Skin epidermis (tissue), 12 donors: ENCODE measurements at regions not wholly inside any gene's neighbourhood (a gene's known extent, or its start where the extent isn't known, plus 50 kb on each side); places are given as distances from the start of the nearest gene placed in this dataset.

Source experiments
- H3K27ac ChIP-seq, 21 experiments: fragments of 200-600 bp; sonication (generic) in 11 of 21; one replicate each; pipeline ENCODE4 v1.5.0; 2020; ENCODE audit warnings: mild to moderate bottlenecking in 3 of 21, inconsistent platforms in 2 of 21, moderate library complexity in 2 of 21
- H3K4me3 ChIP-seq, 7 experiments: fragments of 200-600 bp; sonication (generic) in 2 of 7; one replicate each; pipeline ENCODE4 v1.5.0; 2020; ENCODE audit warnings: inconsistent platforms in 2 of 7, mild to moderate bottlenecking in 2 of 7, moderate library complexity in 1 of 7

DNA sequence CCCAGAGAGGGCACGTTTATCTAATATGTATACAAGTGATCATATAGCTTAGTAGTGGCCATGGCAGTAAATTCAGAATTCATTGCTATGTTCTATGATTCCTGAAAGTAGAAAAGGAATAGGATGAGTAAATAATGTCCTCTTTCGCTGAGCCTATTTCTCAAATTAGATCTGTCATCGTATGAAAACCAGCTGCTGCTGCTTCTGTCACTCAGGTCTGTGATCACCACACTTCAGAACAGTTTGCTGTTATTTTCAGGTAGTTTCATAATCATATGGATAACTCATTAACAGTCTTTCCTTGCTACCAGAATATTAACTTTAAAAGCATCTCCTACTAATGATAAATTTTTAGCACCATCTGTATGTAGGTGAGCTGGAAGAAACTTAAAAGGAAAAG lies 289.1 kb upstream of the AZI2 start:
- Histone ChIP-seq H3K4me3 (no peak overlapping the region), H3K27ac (no peak overlapping the region)

- H3K4me3 ChIP-seq, result no peak overlapping the region
Measured at GRCh38 chr3:28645149-28645548, 296.5 kb upstream of the AZI2 start.

DNA sequence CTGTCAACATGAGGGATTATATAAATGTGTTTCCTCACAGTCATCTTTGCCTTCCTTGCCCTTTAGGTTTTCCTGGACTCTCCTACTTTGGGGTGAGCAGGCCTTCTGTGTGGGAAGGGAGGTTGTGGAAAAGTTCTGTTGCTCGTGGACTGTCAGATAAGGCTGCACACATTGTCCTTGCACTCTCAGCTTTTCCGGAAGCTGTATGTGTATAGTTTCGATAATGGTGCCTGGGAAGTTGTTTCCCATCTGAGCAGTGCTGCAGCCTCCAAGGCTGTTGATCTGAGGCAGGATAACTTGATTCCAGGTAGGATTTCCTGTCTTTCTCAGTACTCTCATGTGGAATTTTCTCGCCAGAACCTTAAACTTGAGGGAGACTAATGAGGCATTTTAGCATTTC lies 297.8 kb upstream of the AZI2 start:
- Histone ChIP-seq H3K4me3 (no peak overlapping the region), H3K27ac (no peak overlapping the region)

More at GRCh38 chr3:28645149-28645548, 296.5 kb upstream of the AZI2 start:
- H3K27ac ChIP-seq, result no peak overlapping the region

- Histone ChIP-seq H3K4me3 (no peak overlapping the region), H3K27ac (no peak overlapping the region)
Measured at GRCh38 chr3:28649266-28649665, 300.6 kb upstream of the AZI2 start.

- no peak overlapping the region for H3K27ac ChIP-seq
Measured at GRCh38 chr3:28651159-28651558, 302.5 kb upstream of the AZI2 start.

DNA sequence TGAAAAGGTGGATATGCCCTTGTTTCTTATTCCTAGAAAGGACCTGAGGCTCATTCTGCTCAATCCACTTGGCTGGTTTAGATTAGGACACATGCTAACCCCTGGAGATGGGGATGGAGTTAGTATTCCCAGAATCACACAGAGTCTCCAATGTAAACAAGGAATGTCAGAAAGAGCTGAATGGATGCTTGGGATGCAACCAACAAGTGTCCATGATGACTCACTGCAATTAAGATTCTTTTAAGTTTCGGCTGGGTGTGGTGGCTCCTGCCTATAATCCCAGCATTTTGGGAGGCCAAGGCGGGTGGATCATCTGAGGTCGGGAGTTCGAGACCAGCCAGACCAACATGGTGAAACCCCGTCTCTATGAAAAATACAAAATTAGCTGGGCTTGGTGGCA lies 315.5 kb upstream of the AZI2 start:
- no peak overlapping the region for H3K27ac ChIP-seq
- no peak overlapping the region for H3K4me3 ChIP-seq

More at GRCh38 chr3:28651159-28651558, 302.5 kb upstream of the AZI2 start:
- H3K4me3 ChIP-seq, result no peak overlapping the region

DNA sequence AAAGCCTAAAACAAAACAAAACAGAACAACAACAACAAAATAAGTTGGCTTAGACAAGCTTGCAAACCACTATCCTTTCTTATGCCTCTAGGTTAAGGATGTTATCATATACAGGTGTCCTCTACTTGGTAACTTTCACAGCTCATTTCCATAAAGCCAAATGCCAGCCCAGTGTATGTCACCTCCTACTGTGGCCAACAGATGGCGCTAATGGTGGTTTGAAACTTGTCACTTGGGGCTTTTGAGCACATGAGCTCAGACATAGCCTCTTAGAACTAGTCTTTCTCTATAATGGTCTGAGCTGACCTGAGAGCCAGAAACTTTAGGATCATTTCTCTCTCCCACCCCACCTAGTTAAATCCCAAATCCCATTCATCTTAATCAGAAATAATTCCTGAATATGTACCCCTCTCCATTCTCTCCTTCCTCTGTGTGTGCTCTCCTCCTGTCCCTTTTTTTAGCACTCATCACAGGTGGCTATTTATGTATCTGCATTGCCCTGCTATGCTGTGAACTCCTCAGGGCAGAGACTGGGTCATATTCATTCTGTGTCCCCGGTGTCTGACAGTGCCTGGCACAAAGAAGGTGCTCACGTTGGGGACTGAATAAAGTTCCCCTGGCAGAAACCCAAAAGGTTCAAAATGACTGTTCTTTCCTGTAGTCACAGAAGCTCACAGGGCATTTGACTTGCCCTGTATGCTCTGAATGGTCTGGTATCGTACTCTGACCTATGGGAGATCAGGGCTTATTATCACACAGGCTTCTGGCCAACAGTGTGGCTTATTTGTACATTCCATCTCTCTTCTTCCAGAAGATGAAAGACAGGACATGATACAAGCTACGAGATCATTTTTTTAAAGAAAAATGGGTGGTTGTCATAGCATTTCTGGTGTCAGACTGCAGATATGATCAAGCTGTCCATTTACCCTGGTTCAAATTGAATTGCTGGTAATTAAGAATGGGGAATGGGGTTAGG lies 319.3 kb upstream of the AZI2 start:
- Histone ChIP-seq H3K27ac (no peak overlapping the region), H3K4me3 (no peak overlapping the region)

DNA sequence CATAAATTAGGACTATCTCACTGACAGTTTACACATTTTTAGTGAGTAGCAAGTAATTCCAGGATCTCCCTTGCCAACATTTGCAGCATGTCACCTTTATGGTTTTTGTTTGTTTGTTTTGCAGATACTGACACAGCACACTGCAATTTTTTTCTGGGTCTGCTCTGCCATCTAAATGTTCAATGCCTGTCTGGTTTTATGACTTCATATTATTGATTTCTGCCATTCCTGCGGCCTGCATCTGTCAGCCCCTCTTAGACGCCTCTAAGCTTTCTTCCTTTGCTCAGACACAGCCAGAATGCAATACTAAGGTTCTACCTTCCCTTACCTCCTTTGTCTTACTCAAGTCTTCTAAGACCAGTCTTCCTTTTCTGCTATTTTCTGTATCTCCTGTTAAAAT lies 321.2 kb upstream of the AZI2 start:
- no peak overlapping the region for H3K4me3 ChIP-seq
- no peak overlapping the region for H3K27ac ChIP-seq

DNA sequence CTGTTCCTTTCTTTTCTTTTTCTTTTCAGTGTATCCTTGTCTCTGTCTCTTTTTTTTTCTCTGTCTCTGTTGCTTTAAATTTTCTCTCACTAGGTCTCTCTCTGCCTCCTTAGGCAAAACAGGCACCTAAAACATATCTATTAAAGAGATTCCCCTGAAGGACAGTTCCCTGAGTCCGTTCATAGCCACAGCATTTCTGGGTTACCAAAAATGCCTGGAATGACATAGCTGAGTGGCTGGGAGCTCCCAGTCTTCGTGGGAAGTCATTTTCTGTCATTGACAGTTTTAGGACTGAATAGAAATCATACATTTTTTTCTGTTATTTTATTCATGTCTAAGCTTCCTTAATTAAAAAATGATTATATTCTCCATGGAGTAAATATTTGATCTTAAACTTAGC lies 323.8 kb upstream of the AZI2 start:
- Histone ChIP-seq H3K4me3 (no peak overlapping the region), H3K27ac (no peak overlapping the region)

DNA sequence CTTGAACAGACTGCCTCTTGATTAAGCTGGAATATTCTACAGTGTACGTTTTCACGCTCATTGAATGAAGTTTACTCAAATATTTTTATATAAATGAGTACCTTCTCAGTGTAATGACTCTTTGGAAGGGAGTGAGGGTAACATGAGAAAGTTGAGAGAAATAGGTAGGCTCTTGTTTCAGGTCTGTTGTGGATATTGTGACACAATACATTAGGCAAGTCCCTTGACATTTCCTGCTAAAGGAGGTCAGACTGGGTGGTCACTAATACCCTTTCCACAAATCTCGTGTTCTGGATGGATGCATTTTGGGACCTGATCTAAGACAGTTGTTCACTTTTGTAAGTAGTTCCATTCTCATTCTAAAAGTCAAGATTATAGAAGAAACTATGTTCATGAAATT lies 324.8 kb upstream of the AZI2 start:
- H3K27ac ChIP-seq, result no peak overlapping the region
- H3K4me3 ChIP-seq, result no peak overlapping the region

DNA sequence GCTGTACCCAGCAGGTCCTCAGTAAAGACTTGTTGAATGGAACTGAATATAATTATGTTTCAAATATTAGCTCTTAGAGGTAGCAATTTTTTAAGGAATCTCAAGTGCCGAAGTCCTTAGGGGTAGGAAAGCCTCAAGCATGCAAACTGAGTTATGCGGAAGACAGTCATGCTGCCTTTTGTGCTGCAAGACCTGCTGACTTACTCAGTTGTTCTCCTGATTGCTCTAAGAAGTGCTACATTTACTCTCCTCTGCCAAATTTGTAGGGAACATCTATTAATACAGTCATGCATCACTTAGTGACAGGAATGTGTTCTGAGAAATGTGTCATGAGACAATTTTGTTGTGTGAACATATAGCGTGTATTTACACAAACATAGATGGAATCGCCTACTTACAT lies 325.6 kb upstream of the AZI2 start:
- Histone ChIP-seq H3K4me3 (no peak overlapping the region), H3K27ac (no peak overlapping the region)

DNA sequence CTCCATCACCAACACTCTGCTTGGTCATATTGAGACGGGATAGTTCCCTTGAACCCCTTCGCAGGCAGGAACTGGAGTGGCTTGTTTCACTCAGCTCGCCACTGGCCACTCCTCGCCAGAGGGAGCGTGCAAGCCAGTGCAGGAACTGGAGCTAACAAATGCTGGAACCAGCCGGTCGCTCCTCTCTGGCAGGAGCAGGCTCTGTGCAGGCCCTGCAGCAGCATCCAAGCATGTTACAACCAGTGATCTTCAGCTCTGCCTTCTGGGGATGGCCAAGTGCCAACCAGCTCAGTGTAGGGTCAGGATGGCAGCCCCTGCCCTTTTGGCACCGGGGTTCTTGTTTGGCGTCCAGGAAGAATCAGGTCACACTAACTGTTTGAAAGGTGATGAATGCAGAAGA lies 329.0 kb upstream of the AZI2 start:
- H3K4me3 ChIP-seq, result no peak overlapping the region
- H3K27ac ChIP-seq, result no peak overlapping the region

DNA sequence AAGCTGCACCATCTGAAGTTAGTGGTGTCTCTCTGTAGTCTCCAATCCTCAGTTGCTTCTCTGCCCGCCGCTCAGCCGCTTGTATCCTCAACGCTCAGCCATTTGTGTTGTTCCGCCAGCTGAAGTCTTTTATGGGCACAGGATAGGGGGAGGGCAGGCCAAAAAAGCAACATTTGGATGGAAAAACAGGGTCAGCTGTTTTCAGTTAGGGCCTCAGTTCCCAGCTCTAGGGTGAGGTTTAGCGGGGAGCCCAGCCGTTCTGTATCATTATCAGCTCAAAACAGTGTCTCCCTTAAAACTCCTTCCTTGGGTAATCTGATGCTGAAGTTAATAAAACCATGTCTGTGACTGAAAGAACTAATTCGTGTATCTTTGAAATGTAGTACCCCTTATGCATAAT lies 329.5 kb upstream of the AZI2 start:
- H3K27ac ChIP-seq, result no peak overlapping the region

DNA sequence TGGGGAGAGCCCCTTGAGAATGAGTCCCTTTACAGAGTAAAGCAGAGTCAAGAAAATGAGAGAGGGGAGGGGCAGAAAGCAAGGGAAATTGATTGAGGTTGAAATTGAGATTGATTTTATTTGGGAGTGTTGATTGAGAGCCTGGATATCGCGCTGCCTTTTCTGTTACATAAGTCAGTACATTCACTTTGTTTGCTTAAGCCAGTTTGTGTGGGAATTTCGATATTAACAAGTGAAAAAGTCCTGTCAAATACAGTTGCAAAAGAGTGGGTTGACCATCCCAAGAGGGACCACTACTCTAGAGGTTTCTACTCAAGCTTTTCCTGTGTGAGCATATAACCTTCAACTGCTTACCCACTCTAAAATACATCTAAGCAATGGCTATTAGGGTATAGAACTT lies 331.4 kb upstream of the AZI2 start:
- no peak overlapping the region for H3K4me3 ChIP-seq
- no peak overlapping the region for H3K27ac ChIP-seq

More for the DNA sequence above, 329.5 kb upstream of the AZI2 start:
- H3K4me3 ChIP-seq, result no peak overlapping the region

GRCh38 chr3:28682121-28682520 lies 333.5 kb upstream of the AZI2 start:
- H3K4me3 ChIP-seq, result no peak overlapping the region
- no peak overlapping the region for H3K27ac ChIP-seq

DNA sequence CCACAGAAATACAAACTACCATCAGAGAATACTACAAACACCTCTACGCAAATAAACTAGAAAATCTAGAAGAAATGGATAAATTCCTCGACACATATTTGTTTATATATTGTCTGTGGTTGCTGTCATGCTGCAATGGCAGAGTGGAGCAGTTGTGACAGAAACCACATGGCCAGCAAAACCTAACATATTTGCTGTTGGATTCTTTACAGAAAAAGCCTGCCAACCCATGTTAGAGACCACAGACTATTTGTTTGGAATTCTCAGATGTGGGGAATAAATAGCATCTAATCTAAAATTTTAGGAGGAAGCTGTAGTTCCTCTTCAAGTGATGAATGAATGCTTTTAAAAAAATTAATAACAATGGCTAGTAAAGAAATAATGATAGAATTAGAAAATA lies 341.6 kb upstream of the AZI2 start:
- H3K4me3 ChIP-seq, result no peak overlapping the region
- H3K27ac ChIP-seq, result no peak overlapping the region

GRCh38 chr3:28698706-28699105 lies 350.1 kb upstream of the AZI2 start:
- H3K4me3 ChIP-seq, result no peak overlapping the region

DNA sequence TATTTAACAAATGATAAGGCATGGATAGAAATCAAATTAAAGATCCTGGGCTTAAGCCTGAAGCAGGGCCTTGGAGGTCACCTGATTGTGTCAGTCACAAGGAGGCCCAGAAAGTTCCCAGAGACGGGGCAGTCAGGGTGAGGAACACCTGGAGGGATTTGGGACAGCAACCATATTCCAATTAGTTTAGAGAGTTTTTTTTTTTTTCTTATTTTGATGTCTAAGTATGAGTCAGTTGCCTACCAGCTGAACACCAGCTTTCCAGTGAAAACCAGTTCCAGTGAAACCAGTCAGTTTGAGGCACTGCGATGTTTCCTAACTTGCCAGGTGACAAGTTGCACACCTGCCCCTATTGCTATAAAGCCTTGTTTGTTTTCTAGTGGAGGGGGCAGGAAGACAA lies 350.7 kb upstream of the AZI2 start:
- Histone ChIP-seq H3K4me3 (no peak overlapping the region), H3K27ac (no peak overlapping the region)

More at GRCh38 chr3:28698706-28699105, 350.1 kb upstream of the AZI2 start:
- H3K27ac ChIP-seq, result no peak overlapping the region

DNA sequence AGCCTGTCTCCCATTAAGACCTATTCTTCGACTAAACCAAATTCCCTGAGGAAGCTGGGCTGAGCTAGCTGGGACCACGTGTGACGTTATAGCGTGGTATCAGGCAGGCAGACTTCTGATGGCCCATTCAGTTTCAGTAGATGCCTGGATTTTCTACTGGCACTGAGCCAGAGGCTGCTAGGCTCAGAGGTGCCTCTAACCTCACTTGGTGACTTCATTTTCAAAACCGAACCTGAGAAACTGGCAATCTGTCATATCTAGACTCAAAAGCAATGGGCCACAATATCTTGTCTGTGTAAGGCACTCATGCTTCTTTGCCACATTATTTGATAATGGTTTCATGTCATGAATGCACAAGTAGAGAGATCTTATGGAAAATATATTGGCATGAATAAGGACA lies 352.1 kb upstream of the AZI2 start:
- no peak overlapping the region for H3K4me3 ChIP-seq
- H3K27ac ChIP-seq, result no peak overlapping the region

GRCh38 chr3:28703843-28704242 lies 355.2 kb upstream of the AZI2 start:
- Histone ChIP-seq H3K4me3 (no peak overlapping the region), H3K27ac (no peak overlapping the region)

DNA sequence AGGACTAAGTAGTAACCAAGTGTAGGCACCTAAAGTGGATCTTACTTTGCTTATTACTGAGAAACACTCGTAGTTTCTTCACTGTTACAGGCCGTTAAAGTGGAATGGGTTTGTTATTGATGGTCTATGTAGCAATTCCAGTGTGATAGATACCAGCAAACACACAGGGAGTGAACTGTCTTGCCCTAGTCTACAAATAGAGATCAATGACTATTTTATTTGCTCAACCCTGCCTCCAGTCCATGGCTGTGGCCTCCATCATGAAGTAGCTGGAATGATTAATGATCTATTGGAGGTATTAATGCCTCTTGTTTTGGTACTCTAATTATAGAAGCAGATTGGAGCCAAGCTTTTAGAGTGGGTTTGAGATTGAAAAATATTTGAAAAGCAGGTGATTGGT lies 362.7 kb upstream of the AZI2 start:
- Histone ChIP-seq H3K4me3 (no peak overlapping the region), H3K27ac (no peak overlapping the region)

GRCh38 chr3:28716939-28717338 lies 368.3 kb upstream of the AZI2 start:
- no peak overlapping the region for H3K27ac ChIP-seq
- no peak overlapping the region for H3K4me3 ChIP-seq
